ENCODE measurements at regions not wholly inside any gene's neighbourhood (a gene's known extent, or its start where the extent isn't known, plus 50 kb on each side); places are given as distances from the start of the nearest gene placed in this dataset.

- Histone ChIP-seq H3K56ac (replicated peaks; ENCODE audit: insufficient read length, low read depth, low read length) (no peak overlapping the region), H2BK120ac (replicated peaks; ENCODE audit: low read depth, low read length) (no peak overlapping the region), H2BK5ac (ENCODE audit: low read depth, low read length) (no peak overlapping the region), H3K23me2 (ENCODE audit: low read depth, low read length) (no peaks in the 10 kb centered on the region), H2BK20ac (ENCODE audit: low read length) (no peak overlapping the region), H3K4me2 (ENCODE audit: insufficient read depth in 1 of 2, low read depth in 2 of 2, low read length in 2 of 2) (no peak overlapping the region), H3K14ac (ENCODE audit: insufficient read length) (no peak overlapping the region), H3K23ac (ENCODE audit: insufficient read length) (no peak overlapping the region), H2BK15ac (ENCODE audit: low read length) (no peak overlapping the region), H3K79me1 (ENCODE audit: low read depth, low read length) (no peaks in the 10 kb centered on the region), H3K4me3 (ENCODE audit: extremely low read depth in 1 of 4, insufficient read depth in 2 of 4, low read depth in 3 of 4, low read length in 4 of 4) (no peak overlapping the region), H2BK12ac (ENCODE audit: low read depth, low read length) (no peak overlapping the region), H3K79me2 (ENCODE audit: control insufficient read depth in 1 of 2, insufficient read depth in 2 of 2, low read length in 2 of 2) (no peaks in the 10 kb centered on the region), H3K9me3 (ENCODE audit: insufficient read depth in 2 of 2, low read depth in 1 of 2, low read length in 1 of 2) (no peaks in the 10 kb centered on the region), H2AFZ (ENCODE audit: low read length) (no peak overlapping the region), H3K27me3 (replicated peaks in 1 of 4; ENCODE audit: control insufficient read depth in 3 of 4, extremely low read depth in 1 of 4, insufficient read depth in 3 of 4, low read length in 3 of 4) (no peaks in the 10 kb centered on the region), H3K36me3 (ENCODE audit: control insufficient read depth in 2 of 4, insufficient read depth in 4 of 4, low read length in 3 of 4) (no peaks in the 10 kb centered on the region), H3K4me1 (replicated peaks in 1 of 4; ENCODE audit: control insufficient read depth in 3 of 4, insufficient read depth in 4 of 4, low read length in 3 of 4) (no peaks in the 10 kb centered on the region), H3K9ac (replicated peaks in 1 of 4; ENCODE audit: extremely low read depth in 1 of 4, low read depth in 3 of 4, low read length in 3 of 4) (no peak overlapping the region), H4K8ac (ENCODE audit: extremely low read depth, insufficient read depth, low read length) (no peak overlapping the region), H2AK5ac (ENCODE audit: low read depth, low read length) (no peak overlapping the region), H4K5ac (ENCODE audit: insufficient read length, low read depth, low read length) (no peak overlapping the region), H4K91ac (replicated peaks; ENCODE audit: insufficient read length, low read length) (no peak overlapping the region), H4K20me1 (replicated peaks in 1 of 2; ENCODE audit: control insufficient read depth in 1 of 2, insufficient read depth in 2 of 2, low read length in 2 of 2) (no peaks in the 10 kb centered on the region), H3K4ac (replicated peaks; ENCODE audit: insufficient read length, low read depth, low read length) (no peak overlapping the region), H3K18ac (ENCODE audit: extremely low read depth, low read length) (no peak overlapping the region), H3K27ac (ENCODE audit: low read depth, low read length) (no peak overlapping the region)
- ChIA-PET CTCF (ENCODE audit: partially characterized antibody) (no interaction called here), POLR2A (ENCODE audit: partially characterized antibody) (no interaction called here)
- FAIRE-seq (no peak), DNase-seq (ENCODE audit: low read depth in 1 of 2, low spot score in 2 of 2) (no peak)
- WGBS, 2 experiments (ENCODE audit: extremely low coverage in 1 of 2, insufficient coverage in 1 of 2, insufficient read length in 1 of 2, insufficient replicate concordance in 2 of 2, low coverage in 1 of 2, low lambda C conversion rate in 2 of 2, missing lambda C conversion rate in 1 of 2) = 89% methylated on average over 5 of the region's 5 CpGs; no CpG with 5 or more reads in 1 of the 2 experiments
- no peak for TF ChIP-seq POLR2AphosphoS5 (IDR thresholded peaks at IDR 0.05; ENCODE audit: low read depth, low read length)
- no peak for TF ChIP-seq BACH1 (IDR thresholded peaks at IDR 0.05; ENCODE audit: low read length)
- no peak for TF ChIP-seq SIRT6 (IDR thresholded peaks at IDR 0.05; ENCODE audit: low read length)
- no peak for TF ChIP-seq E2F6 (IDR thresholded peaks at IDR 0.05)
- no peak for TF ChIP-seq CTCF (IDR thresholded peaks at IDR 0.05; ENCODE audit: control extremely low read depth in 1 of 3, insufficient read depth in 1 of 3, low read depth in 1 of 3, low read length in 3 of 3)
- TF ChIP-seq CBX5 (IDR thresholded peaks at IDR 0.05; ENCODE audit: low read depth, low read length) = no peak
- no peak for TF ChIP-seq POLR2A (IDR thresholded peaks at IDR 0.05; ENCODE audit: control extremely low read depth in 1 of 2, low read depth in 2 of 2, low read length in 2 of 2)
- no peak for TF ChIP-seq ATF2 (IDR thresholded peaks at IDR 0.05; ENCODE audit: low read length)
- no peak for TF ChIP-seq GABPA (IDR thresholded peaks at IDR 0.05; ENCODE audit: borderline replicate concordance, insufficient read depth, low read length)
- TF ChIP-seq SRF (IDR thresholded peaks at IDR 0.05; ENCODE audit: low read depth, low read length) = no peak
Measured at GRCh38 chr18:37716106-37716735, 150.6 kb upstream of the CELF4 start.

Data from H1 (cell line).